NCI-H748 treated with DMSO at 0.1 percent for 48 hours (cell line): ENCODE measurements at regions not wholly inside any gene's neighbourhood (a gene's known extent, or its start where the extent isn't known, plus 50 kb on each side); places are given as distances from the start of the nearest gene placed in this dataset.

Source experiments
- DNase-seq: peaks from one replicate; lab custom pipeline; 2025; lab: John Stamatoyannopoulos, UW

DNA sequence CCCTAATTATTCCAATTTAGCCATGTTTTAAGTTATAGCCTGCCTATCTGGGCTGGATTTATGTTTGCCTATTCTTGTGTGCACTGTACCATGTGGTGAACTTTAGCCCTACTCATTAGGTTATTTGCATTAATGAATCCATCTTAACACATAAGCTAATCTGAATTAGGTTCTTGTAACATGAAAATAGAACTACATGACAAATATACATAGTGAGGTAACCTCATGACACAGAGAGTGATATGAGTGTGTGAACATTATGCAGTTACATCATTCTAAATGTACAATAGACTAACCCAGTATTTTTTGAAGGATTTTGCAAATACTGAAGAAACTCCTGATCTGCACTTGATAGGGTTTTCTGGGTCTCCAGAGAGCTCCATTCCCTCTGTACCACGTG is 733.7 kb upstream of the CITED2 start:
- DNase-seq = no peak

DNA sequence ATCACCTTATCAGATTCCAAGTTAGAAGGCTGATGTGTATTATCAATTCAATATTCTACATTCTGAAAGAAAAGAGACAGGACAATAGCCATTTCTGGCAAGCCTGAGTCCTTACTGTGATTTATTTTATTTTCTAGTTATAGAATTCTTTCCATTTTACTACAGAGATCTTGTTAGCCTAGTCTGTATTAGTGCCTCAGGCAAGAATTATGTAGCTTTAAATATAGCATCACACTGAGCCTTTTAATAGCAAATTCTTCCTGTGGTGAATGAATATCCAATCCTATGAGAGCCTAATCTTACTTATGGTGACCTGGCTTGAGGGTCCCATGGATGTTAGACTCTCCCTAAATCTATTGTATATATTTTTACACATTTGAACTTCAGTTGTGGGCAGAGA is 732.8 kb upstream of the CITED2 start:
- DNase-seq = no peak

DNA sequence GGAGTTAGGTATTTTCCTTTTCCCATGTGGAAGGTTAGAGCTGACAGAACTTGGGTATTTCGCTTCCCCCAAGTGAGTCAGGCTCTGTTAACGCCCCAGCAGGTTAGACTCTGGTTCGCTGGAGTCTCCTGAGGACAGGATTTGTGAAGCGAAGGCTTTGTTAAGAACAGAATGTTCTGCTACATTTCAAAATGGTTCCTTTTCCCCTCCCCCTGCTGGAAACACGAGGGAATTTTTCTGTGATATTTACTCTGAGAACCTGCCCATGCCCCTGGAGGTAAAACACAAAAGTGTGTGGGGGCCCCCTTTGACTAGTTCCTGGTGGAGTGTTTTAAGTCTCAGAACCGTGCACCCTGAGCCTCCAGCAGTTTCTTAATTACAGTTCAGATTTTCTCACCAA is 731.4 kb upstream of the CITED2 start:
- DNase-seq = no peak

- DNase-seq = no peak
Observed at GRCh38 chr6:140105241-140105640, 730.8 kb upstream of the CITED2 start.

DNA sequence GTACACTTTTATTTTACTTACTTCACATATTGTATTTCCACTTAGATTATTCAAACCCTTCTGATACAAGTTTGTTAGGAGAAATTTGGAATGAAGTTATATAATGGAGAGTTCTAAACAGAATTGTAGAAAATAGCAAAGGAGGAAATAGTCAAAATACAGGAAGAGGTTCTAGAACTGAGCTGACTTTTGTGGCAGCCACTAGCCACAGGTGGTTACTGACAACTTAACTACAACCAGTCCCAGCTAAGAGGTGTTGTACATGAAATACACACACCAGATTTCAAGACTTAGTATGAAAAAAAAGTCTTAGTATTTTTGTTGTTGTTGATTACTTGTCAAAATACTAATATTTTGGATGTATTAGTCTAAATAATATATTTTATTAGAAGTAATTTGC is 727.4 kb upstream of the CITED2 start:
- DNase-seq = no peak

- no peak for DNase-seq
Observed at GRCh38 chr6:140101367-140101766, 726.9 kb upstream of the CITED2 start.

GRCh38 chr6:140095532-140095931 is 721.1 kb upstream of the CITED2 start:
- DNase-seq = no peak

GRCh38 chr6:140091895-140092294 is 717.4 kb upstream of the CITED2 start:
- no peak for DNase-seq

DNA sequence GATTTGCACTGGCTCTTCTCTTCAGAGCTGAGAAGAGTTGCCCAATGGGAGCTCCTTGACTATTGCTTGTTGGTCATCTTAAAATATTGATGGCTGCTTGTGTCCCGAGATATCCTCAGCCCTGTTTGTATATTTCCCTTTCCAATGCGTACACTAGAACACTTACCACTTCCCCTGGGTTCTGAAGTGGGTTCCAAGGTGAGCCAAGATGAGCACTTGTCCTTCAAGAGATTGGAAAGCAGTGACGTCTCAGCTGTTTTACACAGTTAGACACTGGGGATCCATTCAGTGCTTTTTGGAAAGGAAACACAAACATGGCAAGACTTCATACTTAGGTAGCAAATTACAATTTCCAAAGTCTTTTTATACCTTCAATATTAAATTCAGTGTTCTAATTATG is 716.4 kb upstream of the CITED2 start:
- no peak for DNase-seq

GRCh38 chr6:140083375-140083774 is 708.9 kb upstream of the CITED2 start:
- DNase-seq = no peak

DNA sequence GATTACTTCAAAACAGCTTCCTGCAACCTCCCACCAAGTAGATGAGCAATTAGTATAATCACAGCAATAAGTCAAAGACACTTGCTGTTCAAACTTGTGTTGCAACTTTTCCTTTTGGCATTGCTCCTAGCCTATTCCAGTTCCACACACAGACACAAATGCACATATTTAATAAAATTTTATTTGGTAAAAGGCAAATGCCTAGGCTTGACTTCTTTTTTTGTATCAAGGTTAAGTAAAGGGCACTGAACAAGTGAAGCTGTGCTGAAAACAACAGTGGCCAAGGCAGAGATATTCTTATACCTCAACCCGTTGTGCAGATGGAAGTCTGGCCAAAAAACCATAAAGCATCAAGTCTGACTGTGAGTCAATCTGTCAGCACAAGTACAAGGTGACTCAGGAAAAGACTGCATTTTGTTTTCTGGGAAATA is 708.4 kb upstream of the CITED2 start:
- no peak for DNase-seq

GRCh38 chr6:140079328-140079727 is 704.9 kb upstream of the CITED2 start:
- DNase-seq = no peak

GRCh38 chr6:140078561-140079125 is 704.2 kb upstream of the CITED2 start:
- DNase-seq = no peak

GRCh38 chr6:140077827-140078560 is 703.5 kb upstream of the CITED2 start:
- no peak for DNase-seq

DNA sequence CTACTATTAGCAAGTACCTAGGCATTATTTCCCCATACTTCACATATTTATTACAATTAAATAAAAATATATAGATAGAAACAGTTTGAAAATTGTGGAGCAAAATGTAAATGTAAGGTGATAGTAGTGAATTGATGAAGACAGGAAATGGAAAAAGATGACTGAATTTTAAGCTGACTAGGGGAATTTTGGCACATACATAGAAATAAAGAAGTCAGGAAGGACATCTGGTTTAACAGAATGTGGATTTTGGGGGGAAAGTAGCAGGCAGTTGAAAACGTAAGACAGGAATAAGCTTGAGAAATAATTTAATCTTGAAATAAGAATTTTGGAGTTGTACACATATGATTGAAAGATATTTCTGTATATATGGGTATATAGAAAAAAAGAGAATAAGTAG is 701.7 kb upstream of the CITED2 start:
- DNase-seq = no peak

- DNase-seq = no peak
Observed at GRCh38 chr6:140073456-140073855, 699.0 kb upstream of the CITED2 start.

DNA sequence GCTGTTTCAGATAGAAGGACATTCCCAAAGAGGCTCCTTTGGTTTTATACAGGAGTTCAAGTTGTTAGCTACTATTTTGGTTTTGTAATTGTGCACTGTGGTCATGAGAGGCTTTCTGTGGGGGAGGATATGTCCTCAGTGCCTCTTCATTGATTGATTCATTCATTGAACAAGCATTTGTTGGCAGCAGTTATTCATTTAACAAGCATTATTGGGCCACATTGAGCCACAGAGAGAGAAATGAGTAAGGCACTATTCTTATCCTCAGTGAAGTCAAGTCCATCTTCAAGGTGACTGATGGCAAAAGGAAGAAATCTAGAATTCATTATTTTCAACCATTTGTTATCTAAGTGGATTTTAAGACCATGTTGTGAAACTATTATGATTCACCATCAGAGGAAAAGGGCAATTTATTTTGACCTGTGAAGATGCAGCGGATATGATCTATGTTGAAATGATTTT is 697.2 kb upstream of the CITED2 start:
- no peak for DNase-seq

DNA sequence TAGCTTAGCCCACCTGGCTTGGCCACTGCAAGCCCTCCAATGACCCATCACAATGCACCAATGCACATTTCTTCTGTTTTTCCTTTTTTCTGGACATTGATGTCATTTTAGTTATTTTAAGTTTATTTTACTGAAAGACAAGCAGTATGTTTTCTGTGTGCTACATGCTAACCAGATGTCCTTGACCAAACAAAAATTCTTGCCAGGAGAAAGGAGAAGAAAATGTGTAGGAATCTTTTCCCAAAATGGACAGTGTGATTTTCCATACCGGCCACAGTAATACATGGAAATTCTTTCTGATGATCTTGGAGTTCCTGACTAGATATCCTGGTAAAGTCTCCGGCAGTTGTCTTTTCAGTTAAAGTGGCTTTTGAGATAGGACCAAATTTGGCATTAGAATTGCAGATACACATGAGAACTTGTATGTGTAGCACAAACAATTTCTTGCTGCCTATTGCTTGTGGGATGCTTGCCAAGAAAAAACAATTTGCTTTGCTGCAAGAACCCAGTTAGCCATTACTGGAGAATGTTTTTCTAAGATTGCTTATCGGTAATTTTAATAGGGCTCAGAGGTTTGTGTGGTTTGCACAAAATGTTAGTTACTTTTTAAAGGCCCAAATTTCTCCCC is 696.5 kb upstream of the CITED2 start:
- DNase-seq = no peak

GRCh38 chr6:140069576-140069975 is 695.1 kb upstream of the CITED2 start:
- no peak for DNase-seq

GRCh38 chr6:140068801-140069200 is 694.4 kb upstream of the CITED2 start:
- DNase-seq = no peak

- no peak for DNase-seq
Observed at GRCh38 chr6:140064366-140064765, 689.9 kb upstream of the CITED2 start.

DNA sequence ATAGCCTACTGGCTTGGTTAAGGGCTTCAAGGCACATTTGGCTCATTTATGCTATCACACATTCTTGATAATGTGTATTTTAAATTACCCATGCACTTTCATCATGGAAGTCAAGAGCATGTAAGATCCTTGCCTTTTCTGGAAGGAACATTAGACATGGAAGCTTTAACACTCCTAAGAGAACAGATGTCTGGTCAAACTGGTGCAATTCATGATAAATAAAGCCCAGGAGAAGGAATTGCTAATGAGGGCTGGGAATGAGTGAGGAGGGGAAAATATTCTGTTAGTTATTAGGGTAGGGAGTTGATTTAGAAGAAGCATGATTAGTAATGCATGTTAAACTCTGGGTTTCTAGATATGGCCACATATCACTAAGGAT is 688.6 kb upstream of the CITED2 start:
- DNase-seq = no peak
